ENCODE measurements at regions not wholly inside any gene's neighbourhood (a gene's known extent, or its start where the extent isn't known, plus 50 kb on each side); places are given as distances from the start of the nearest gene placed in this dataset.

- H3K4me2 ChIP-seq (ENCODE audit: low read depth, low read length, poor library complexity, severe bottlenecking): no peak overlapping the region
- no peaks in the 10 kb centered on the region for H3F3A ChIP-seq (ENCODE audit: insufficient read depth)
- TF ChIP-seq, protein P1, sequence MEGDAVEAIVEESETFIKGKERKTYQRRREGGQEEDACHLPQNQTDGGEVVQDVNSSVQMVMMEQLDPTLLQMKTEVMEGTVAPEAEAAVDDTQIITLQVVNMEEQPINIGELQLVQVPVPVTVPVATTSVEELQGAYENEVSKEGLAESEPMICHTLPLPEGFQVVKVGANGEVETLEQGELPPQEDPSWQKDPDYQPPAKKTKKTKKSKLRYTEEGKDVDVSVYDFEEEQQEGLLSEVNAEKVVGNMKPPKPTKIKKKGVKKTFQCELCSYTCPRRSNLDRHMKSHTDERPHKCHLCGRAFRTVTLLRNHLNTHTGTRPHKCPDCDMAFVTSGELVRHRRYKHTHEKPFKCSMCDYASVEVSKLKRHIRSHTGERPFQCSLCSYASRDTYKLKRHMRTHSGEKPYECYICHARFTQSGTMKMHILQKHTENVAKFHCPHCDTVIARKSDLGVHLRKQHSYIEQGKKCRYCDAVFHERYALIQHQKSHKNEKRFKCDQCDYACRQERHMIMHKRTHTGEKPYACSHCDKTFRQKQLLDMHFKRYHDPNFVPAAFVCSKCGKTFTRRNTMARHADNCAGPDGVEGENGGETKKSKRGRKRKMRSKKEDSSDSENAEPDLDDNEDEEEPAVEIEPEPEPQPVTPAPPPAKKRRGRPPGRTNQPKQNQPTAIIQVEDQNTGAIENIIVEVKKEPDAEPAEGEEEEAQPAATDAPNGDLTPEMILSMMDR (IDR thresholded peaks at IDR 0.05; ENCODE audit: insufficient read depth, low read length, poor library complexity, severe bottlenecking): no peak
- TF ChIP-seq EZH2phosphoT487 (conservative IDR thresholded peaks at IDR 0.05; ENCODE audit: low read length): no peak
These were observed 86.4 kb downstream of the HAPSTR1 start for GRCh38 chr16:9177861-9178260.

GRCh38 chr16:9183682-9184353 lies 92.4 kb downstream of the HAPSTR1 start:
- TF ChIP-seq EZH2phosphoT487 (conservative IDR thresholded peaks at IDR 0.05; ENCODE audit: low read length): no peak
- TF ChIP-seq, protein P1 (IDR thresholded peaks at IDR 0.05; ENCODE audit: insufficient read depth, low read length, poor library complexity, severe bottlenecking): no peak

More at GRCh38 chr16:9177861-9178260, 86.4 kb downstream of the HAPSTR1 start:
- Histone ChIP-seq H3K9me2 (replicated peaks; ENCODE audit: insufficient read depth, low read length) (no peaks in the 10 kb centered on the region), H4K20me1 (ENCODE audit: low read depth, low read length) (no peaks in the 10 kb centered on the region), H3K9me3 (ENCODE audit: insufficient read depth, low read length) (no peaks in the 10 kb centered on the region), H3K9ac (ENCODE audit: low read length) (no peak overlapping the region), H3K79me2 (ENCODE audit: insufficient read depth, low read length) (no peaks in the 10 kb centered on the region), H3K27ac (ENCODE audit: low read depth, low read length) (no peak overlapping the region), H3K27me3 (ENCODE audit: low read length) (no peaks in the 10 kb centered on the region), H3K36me3 (ENCODE audit: low read length) (no peaks in the 10 kb centered on the region), H3K4me3 (ENCODE audit: insufficient read depth, low read length, poor library complexity, severe bottlenecking) (no peak overlapping the region), H2AFZ (ENCODE audit: low read depth, low read length, severe bottlenecking) (no peak overlapping the region)

DNA sequence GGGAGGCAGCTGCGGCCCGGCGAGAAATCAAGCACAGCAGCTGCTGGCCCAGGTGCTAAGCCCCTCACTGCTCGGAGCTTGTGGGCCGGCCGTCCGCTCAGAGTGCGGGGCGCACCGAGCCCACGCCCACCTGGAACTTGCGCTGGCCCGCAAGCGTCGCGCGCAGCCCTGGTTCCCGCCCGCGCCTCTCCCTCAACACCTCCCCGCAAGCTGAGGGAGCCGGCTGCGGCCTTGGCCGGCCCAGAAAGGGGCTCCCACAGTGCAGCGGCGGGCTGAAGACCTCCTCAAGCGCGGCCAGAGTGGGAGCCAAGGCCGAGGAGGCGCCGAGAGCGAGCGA lies 92.9 kb downstream of the HAPSTR1 start:
- no peaks in the 10 kb centered on the region for H3F3A ChIP-seq (ENCODE audit: insufficient read depth)
- no peak overlapping the region for H2AFZ ChIP-seq (ENCODE audit: low read depth, low read length, severe bottlenecking)
- TF ChIP-seq, protein P1 (IDR thresholded peaks at IDR 0.05; ENCODE audit: insufficient read depth, low read length, poor library complexity, severe bottlenecking): no peak
- no peak for TF ChIP-seq EZH2phosphoT487 (conservative IDR thresholded peaks at IDR 0.05; ENCODE audit: low read length)
- no peaks in the 10 kb centered on the region for H3K36me3 ChIP-seq (ENCODE audit: low read length)
- H3K9ac ChIP-seq (ENCODE audit: low read length): no peak overlapping the region
- no peak overlapping the region for H3K27ac ChIP-seq (ENCODE audit: low read depth, low read length)
- H3K9me3 ChIP-seq (ENCODE audit: insufficient read depth, low read length): no peaks in the 10 kb centered on the region
- H3K4me3 ChIP-seq (ENCODE audit: insufficient read depth, low read length, poor library complexity, severe bottlenecking): no peak overlapping the region
- H3K27me3 ChIP-seq (ENCODE audit: low read length): no peaks in the 10 kb centered on the region
- no peaks in the 10 kb centered on the region for H3K79me2 ChIP-seq (ENCODE audit: insufficient read depth, low read length)
- no peaks in the 10 kb centered on the region for H3K9me2 ChIP-seq (replicated peaks; ENCODE audit: insufficient read depth, low read length)
- no peaks in the 10 kb centered on the region for H4K20me1 ChIP-seq (ENCODE audit: low read depth, low read length)
- H3K4me2 ChIP-seq (ENCODE audit: low read depth, low read length, poor library complexity, severe bottlenecking): no peak overlapping the region

More at GRCh38 chr16:9183682-9184353, 92.4 kb downstream of the HAPSTR1 start:
- Histone ChIP-seq H3K4me3 (ENCODE audit: insufficient read depth, low read length, poor library complexity, severe bottlenecking) (no peak overlapping the region), H3K9me2 (replicated peaks; ENCODE audit: insufficient read depth, low read length) (no peaks in the 10 kb centered on the region), H3K9me3 (ENCODE audit: insufficient read depth, low read length) (no peaks in the 10 kb centered on the region), H3K4me2 (ENCODE audit: low read depth, low read length, poor library complexity, severe bottlenecking) (no peak overlapping the region), H3K79me2 (ENCODE audit: insufficient read depth, low read length) (no peaks in the 10 kb centered on the region), H2AFZ (ENCODE audit: low read depth, low read length, severe bottlenecking) (no peak overlapping the region), H3K9ac (ENCODE audit: low read length) (no peak overlapping the region), H3K27me3 (ENCODE audit: low read length) (no peaks in the 10 kb centered on the region), H4K20me1 (ENCODE audit: low read depth, low read length) (no peaks in the 10 kb centered on the region), H3F3A (ENCODE audit: insufficient read depth) (no peaks in the 10 kb centered on the region), H3K36me3 (ENCODE audit: low read length) (no peaks in the 10 kb centered on the region), H3K27ac (ENCODE audit: low read depth, low read length) (no peak overlapping the region)
